Ishikawa (cell line): ENCODE measurements at regions not wholly inside any gene's neighbourhood (a gene's known extent, or its start where the extent isn't known, plus 50 kb on each side); places are given as distances from the start of the nearest gene placed in this dataset.

ENCODE experiments used
- CEBPB ChIP-seq: IDR thresholded peaks from 2 replicates; pipeline ENCODE4 v1.6.1; 2012
- CREB1 ChIP-seq: IDR thresholded peaks from 2 replicates; pipeline ENCODE4 v1.6.1; 2012; ENCODE audit warnings: low read depth
- EGR1 ChIP-seq: IDR thresholded peaks from 2 replicates; pipeline ENCODE4 v1.6.1; 2012
- EP300 ChIP-seq: IDR thresholded peaks from 2 replicates; pipeline ENCODE4 v1.6.1; 2012; ENCODE audit warnings: borderline replicate concordance
- FOXM1 ChIP-seq: IDR thresholded peaks from 2 replicates; pipeline ENCODE4 v1.6.1; 2012; ENCODE audit warnings: low read depth, borderline replicate concordance
- MAX ChIP-seq: IDR thresholded peaks from 2 replicates; pipeline ENCODE4 v1.6.1; 2012
- NFIC ChIP-seq: IDR thresholded peaks from 2 replicates; pipeline ENCODE4 v1.6.1; 2012
- RAD21 ChIP-seq: IDR thresholded peaks from 2 replicates; pipeline ENCODE4 v1.6.1; 2012; ENCODE audit warnings: low read depth
- REST ChIP-seq: IDR thresholded peaks from 2 replicates; pipeline ENCODE4 v1.6.1; 2012; ENCODE audit warnings: low read depth, mild to moderate bottlenecking
- TAF1 ChIP-seq: IDR thresholded peaks from 2 replicates; pipeline ENCODE4 v1.6.1; 2012; ENCODE audit warnings: low read depth, mild to moderate bottlenecking
- TCF12 ChIP-seq: IDR thresholded peaks from 2 replicates; pipeline ENCODE4 v1.6.1; 2012; ENCODE audit warnings: low read depth
- TEAD4 ChIP-seq: IDR thresholded peaks from 2 replicates; pipeline ENCODE4 v1.6.1; 2012
- USF1 ChIP-seq: IDR thresholded peaks from 2 replicates; pipeline ENCODE4 v1.6.1; 2012
- YY1 ChIP-seq: IDR thresholded peaks from 2 replicates; pipeline ENCODE4 v1.6.1; 2012; ENCODE audit warnings: low read depth
- ZBTB7A ChIP-seq: IDR thresholded peaks from 2 replicates; pipeline ENCODE4 v1.6.1; 2012; ENCODE audit warnings: low read depth

- TF ChIP-seq TCF12 (no peak), EP300 (no peak), FOXM1 (no peak), YY1 (no peak), ZBTB7A (no peak)
These were observed 71.0 kb upstream of the RNU6ATAC start for GRCh38 chr9:134235366-134235765.

- TF ChIP-seq MAX (no peak), ZBTB7A (no peak), EGR1 (no peak), CEBPB (no peak), TCF12 (no peak), TAF1 (no peak), YY1 (no peak), EP300 (no peak), USF1 (no peak), FOXM1 (no peak), NFIC (no peak)
These were observed 71.6 kb upstream of the RNU6ATAC start for GRCh38 chr9:134236001-134236421.

GRCh38 chr9:134236935-134237629 lies 72.7 kb upstream of the RNU6ATAC start:
- no peak for TF ChIP-seq EP300
- no peak for TF ChIP-seq CEBPB
- TF ChIP-seq FOXM1 = no peak
- no peak for TF ChIP-seq TCF12
- no peak for TF ChIP-seq TEAD4
- TF ChIP-seq ZBTB7A = no peak
- TF ChIP-seq CREB1 = no peak
- TF ChIP-seq TAF1 = no peak
- TF ChIP-seq YY1 = no peak
- TF ChIP-seq NFIC = no peak
- TF ChIP-seq RAD21 = no peak
- TF ChIP-seq MAX = no peak
- TF ChIP-seq EGR1 = no peak
- no peak for TF ChIP-seq USF1
- TF ChIP-seq REST = no peak

GRCh38 chr9:134237630-134238265 lies 73.4 kb upstream of the RNU6ATAC start:
- TF ChIP-seq NFIC (no peak), FOXM1 (no peak), MAX (no peak), USF1 (no peak), TCF12 (no peak), ZBTB7A (no peak), CREB1 (no peak), EGR1 (no peak), TAF1 (no peak), REST (no peak), CEBPB (no peak), EP300 (no peak), RAD21 (no peak)

- TF ChIP-seq MAX (no peak), TAF1 (no peak), EGR1 (no peak), CREB1 (no peak), REST (no peak), YY1 (no peak)
These were observed 75.0 kb upstream of the RNU6ATAC start for GRCh38 chr9:134239130-134239903.
